HG03439 (cell line): ENCODE measurements at regions not wholly inside any gene's neighbourhood (a gene's known extent, or its start where the extent isn't known, plus 50 kb on each side); places are given as distances from the start of the nearest gene placed in this dataset.
"Not testable (repeated sequence)": the region's sequence is repeated elsewhere in the genome, so short reads cannot be mapped to it uniquely, and the experiment has no call there.

Source experiments
- ATAC-seq: cut with Tn5 transposase; IDR thresholded peaks from one replicate; pipeline ENCODE4 v1.9.1; 2021; ENCODE audit warnings: mild to moderate bottlenecking, moderate library complexity; ENCODE audit not compliant: unreplicated experiment

DNA sequence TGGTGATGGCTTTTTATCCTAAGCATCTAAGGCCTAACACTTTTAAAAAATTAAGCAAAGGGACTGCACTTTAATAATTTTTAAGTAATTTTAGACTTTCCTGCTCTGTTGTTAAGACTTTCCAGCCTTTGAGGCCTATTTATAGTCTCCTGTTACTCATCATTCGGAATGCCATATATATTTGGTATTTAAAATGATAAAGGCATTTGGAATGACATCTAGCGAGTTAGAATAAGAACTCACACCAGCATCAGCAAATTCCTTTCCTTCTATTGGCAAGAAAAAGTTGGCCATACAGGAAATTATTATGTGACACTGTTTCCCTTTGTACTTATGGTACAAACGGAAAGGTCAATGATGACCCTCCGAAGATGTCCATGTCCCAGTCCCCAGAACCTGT is 88.1 kb upstream of the STMND1 start:
- ATAC-seq: no peak

GRCh38 chr6:17012421-17013225 is 89.2 kb upstream of the STMND1 start:
- no peak for ATAC-seq

GRCh38 chr6:17011985-17012384 is 89.9 kb upstream of the STMND1 start:
- ATAC-seq: no peak

DNA sequence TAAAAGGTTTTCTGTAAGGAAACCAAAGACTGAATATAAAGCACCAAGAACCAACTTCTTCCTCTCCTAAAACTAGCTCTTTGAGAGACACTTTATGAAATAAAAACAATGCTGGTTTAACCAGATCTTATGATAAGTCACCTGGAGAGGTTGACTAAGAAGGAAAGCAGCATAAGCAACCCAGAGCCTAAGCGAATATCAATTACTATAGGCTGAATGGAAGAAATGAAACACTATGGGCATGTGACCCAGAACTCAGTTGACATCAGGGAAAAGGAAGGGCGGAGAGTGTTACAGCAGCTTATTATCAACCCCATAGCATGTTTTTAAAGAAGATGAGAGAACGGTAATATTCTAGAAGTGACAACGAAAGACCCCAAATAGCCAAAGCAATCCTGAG is 94.1 kb upstream of the STMND1 start:
- no peak for ATAC-seq

GRCh38 chr6:17006543-17006942 is 95.3 kb upstream of the STMND1 start:
- ATAC-seq: no peak

DNA sequence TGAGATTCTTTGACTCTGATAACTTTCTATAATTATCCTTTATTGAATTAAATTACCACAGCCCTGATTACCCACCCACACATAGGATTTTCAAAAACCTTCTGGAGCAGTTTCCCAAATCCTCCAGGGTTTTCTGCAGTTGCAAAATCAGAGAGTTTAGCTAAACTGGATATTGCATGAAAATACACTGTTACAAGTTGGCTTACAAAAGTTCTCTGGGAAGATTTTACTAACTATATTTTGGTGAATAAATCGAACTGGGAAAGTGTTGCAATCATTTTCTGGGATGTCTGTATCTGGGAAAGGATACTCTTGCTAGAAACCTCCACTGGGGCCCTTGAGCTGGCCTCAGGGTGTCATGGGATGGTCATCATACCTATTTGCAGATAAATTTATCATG is 97.6 kb upstream of the STMND1 start:
- ATAC-seq: no peak

- ATAC-seq: no peak
These were observed 99.7 kb upstream of the STMND1 start for GRCh38 chr6:17002123-17002522.

DNA sequence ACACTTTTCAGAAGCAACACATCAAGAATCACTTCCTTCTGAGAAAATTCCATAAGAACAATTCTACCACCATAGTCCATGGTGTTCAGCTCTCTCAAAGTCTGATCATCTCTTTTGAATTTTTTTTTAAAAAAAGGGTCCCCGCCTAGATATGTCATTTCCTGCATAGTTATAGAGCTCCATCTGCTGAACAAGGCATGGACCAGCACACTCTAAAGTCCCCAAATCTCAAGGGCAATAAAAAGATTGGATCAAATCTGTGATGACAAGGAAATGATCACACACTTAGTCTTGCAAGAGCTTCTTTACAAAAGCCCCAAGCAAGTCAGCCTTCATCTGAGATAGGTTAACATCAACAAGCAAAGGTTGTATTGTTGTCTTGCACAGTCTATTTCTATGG is 100.7 kb upstream of the STMND1 start:
- ATAC-seq: no peak

DNA sequence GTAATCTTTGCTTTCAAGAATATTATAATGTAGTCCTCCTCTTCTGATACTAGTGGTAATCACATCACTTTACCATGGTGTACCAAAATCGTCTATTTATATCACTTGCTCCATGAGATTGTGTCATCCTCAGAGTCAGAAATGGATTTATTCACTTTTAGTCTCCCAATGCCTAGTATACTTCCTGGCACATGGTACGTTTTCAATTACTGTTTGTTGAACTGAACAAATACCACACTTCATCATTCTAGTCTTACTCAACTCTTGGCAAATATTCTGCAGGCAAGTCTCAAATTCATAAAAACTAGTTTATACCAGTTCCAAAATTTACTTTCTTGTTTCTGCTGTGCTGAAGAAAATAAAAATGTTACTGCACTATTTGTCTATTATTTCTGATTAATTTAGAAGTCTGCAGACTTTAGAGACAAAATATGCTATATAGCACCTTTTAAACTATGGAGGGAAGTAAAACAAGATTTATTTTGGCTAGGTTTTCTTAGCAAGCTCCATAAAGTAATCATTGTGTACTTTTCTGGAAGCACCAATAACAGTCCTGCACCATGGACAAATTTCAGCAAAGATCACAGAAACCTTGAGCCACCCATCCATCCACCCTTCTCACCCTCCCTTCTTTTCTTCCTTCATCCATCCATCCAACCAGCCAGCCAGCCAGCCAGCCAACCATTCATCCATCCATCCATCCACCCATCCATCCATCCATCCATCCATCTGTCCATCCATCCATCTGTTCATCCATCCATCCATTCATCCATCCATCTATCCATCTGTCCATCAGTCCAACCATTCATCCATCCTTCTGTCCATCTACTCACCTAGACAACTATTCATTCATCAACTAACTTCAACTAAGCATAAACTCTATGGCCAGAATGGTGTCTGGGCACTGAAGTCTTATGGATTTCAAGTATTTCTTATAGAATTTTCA is 102.1 kb upstream of the STMND1 start:
- no peak for ATAC-seq

DNA sequence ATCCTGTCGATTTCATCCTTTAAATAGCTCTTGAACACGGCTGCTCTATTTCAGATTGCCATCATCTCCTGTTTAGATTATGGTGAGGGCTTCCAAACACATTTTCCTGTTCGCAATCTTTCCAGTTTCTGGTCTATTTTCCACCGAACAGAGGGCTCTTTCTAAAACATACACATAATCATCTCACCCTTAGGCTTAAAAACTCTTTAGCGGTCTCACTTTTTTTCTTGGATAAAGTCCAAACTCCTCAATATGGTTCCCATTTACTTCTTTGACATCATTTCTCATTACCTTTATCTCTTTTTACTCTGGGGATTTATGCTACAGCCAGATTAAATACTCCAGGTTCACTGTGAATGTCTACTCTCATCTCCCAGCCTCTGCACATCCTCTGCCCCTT is 103.4 kb upstream of the STMND1 start:
- ATAC-seq: no peak

GRCh38 chr6:16995511-16996250 is 106.2 kb upstream of the STMND1 start:
- no peak for ATAC-seq

DNA sequence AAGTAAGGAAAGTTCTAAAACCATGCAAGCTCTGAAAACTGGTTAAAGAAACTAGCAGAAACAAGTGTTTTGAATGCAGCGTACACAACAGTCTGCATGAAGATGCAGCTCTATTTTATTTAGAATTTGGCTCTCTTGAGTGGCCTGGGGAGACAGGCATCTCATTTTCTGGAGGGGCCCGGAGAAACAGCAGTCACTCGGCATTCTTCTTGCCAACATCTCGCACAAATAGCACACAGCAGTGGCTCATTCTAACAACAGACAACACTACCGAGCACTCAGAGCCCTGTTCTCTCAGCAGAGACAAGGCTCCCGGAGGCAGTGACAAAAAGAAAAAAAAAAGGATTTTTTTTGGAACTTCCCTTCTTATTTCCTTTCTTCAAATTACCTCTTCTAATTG is 108.5 kb upstream of the STMND1 start:
- ATAC-seq: no peak

DNA sequence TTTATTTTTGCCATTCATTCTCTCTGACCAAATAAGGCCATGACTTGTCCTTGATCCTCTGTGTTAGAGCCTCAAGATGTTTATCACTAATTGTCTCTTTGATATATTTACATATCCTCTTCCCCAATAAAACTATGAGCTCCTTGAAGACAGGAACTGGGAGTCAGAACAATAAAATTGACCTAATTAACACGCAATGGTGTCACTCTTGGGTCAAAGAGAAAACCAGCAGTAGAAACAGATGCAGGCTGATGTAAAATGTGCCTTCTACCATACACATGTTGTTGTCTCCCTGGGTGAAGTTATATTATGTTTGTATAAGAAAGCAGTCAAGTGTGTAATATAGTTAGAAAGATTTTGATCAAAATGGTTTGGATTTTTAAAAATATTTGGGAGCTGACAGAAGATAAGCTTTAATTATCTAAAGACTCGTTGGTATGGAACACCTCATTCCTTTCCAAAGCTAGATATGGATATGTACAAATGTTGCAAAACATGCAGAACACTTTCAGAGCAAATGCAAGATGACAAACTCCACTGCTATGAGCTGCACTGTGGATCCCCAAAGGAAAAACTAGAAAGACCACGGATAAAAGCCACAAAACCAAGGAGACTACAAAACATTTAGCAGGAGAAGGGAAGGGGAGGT is 109.7 kb upstream of the STMND1 start:
- no peak for ATAC-seq

GRCh38 chr6:16989976-16990375 is 111.9 kb upstream of the STMND1 start:
- ATAC-seq: not testable (repeated sequence)

GRCh38 chr6:16989382-16989781 is 112.5 kb upstream of the STMND1 start:
- no peak for ATAC-seq

DNA sequence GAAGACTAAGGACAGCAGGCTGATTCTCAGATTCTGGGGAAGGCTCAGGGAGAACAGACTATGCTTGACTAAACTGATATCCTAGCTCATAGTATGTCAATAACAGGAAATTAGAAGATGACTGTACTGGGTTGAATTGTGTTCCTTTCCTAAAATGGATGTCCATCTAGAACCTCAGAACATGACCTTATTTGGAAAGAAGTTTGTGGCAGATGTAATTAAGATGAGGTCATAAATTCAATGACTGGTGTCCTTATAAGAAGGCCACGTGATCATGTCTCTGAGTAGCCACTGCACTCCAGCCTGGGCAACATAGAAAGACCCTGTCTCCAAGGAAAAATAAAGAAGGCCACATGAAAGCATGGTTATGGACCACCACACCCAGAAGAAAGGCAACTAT is 113.9 kb upstream of the STMND1 start:
- no peak for ATAC-seq

DNA sequence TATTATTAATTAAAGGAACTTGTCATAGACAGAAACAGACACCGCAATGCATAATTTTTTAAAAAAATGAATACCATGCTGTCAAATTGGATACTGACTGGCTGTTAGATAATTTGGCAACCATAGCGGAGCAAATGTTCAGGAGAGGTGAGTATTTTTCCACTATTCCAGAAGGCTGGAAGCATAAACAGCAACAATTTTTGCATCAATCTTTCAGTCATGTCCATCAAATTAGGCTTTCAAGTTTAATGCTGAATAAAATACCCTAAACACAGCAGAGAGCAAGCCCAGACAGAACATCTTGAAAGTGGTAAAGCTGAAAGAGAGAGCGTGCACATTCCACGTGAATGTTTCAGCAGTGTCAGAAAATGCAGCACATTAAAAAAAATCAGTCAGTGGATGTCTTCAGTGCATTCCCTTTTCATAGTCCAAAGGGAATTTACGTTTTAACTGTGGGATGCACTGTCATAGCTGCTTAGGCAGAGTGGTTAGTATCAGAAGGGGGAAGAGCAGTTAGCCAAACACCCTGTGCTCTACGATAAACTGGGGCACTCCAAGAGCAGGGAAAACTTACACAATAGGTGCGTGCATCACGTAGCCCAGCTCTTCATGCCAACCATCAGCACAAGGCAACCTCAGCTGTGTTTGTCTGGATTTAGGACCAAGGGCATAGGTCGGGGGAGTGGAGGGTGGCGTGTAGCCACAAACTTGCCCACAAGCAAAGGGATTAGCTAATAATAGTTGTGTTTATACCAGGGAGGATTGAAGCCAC is 116.2 kb upstream of the STMND1 start:
- ATAC-seq: no peak

DNA sequence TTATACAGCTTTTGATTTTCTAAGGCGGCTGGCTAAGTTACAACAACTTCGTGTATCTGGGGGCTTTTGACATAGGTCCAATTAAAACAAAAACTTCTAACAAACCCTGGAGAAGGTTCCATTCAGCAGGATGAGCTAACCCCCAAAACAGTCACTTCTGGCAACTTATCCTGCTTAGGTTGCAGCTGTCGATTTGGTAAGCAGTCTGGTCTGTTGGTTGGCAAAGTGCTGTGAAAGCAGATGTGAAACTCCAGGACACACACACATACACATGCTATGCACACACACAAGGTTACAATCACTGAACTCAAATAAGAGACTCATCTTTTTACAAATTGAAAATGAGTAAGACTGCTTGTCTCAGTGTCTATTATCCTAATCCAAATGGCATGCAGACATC is 119.0 kb upstream of the STMND1 start:
- ATAC-seq: no peak

DNA sequence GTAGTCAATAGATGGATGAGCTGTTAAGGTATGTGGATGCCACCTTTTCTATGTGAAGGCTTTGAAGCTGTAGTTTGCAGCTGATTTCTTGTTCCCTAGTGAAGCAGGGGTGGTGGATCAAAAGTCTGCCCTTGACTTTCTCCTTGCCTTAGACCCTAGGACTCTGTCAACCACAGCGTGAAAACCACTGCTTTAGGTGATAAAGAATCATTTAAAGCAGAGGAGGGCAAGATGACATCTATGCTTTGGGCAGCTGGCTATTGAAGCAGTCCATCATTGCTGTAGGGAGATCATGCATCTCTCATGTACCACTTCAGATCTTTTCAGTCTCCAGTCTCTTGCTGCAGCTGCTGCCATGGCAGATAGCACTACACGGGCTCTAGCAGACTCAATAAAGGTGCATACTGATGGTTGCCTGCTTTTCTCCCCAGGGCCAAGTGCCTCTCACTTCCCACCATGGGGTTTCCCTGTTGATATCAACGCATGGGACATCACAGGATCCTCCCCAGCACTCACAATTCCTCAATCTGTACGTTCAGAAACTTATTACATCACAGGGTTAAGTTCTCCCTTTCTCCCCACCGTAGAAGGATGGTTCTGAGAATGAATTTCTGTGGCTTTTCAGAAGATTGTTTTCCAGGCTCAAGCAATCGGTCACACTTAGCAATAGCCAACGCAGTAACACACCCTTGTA is 122.0 kb upstream of the STMND1 start:
- ATAC-seq: no peak

DNA sequence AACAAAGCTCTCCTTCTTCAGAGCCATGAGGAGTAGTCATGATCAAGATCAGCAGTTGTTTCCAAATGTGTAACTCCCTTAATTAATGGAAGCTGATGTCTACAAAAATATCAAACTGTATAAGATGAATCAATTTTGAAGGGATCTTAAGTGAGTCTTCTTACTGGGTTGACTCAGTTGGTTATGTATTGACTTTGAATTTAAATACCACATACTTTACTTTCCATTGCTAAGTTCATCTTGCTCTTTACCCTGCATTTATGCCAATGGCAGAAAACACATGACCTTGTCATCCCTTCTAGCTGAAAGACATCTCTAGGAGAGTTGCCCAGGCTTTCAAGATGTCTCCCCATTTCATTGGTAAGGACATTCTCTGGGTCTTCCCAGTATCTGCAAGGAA is 123.2 kb upstream of the STMND1 start:
- no peak for ATAC-seq
